ENCODE measurements at regions not wholly inside any gene's neighbourhood (a gene's known extent, or its start where the extent isn't known, plus 50 kb on each side); places are given as distances from the start of the nearest gene placed in this dataset.
"Not testable (repeated sequence)": the region's sequence is repeated elsewhere in the genome, so short reads cannot be mapped to it uniquely, and the experiment has no call there.

DNA sequence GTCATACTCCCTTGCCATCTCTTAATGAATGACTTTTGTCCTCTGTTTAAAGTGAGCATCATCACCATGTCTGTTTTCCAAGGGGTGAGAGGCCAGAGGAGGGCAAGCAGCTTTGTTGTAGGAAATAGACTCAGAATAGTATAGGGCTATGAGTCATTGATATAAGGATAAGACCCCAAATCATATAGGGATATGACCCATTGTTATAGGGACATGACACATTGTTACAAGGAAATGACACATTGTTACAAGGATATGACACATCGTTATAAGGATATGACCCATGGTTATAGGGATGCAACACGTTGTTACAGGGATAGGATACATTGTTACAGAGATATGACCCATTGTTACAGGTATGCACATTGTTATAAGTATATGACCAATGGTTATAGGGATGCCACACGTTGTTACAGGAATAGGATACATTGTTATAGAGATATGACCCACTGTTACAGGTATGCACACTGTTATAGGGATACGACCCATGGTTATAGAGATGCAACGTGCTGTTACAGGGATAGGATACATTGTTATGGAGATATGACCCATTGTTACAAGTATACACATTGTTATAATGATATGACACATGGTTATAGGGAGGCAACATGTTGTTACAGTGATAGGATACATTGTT lies 311.1 kb upstream of the ADARB2 start:
- DNase-seq: no peak

- DNase-seq: no peak
Measured at GRCh38 chr10:2047679-2048078, 310.4 kb upstream of the ADARB2 start.

DNA sequence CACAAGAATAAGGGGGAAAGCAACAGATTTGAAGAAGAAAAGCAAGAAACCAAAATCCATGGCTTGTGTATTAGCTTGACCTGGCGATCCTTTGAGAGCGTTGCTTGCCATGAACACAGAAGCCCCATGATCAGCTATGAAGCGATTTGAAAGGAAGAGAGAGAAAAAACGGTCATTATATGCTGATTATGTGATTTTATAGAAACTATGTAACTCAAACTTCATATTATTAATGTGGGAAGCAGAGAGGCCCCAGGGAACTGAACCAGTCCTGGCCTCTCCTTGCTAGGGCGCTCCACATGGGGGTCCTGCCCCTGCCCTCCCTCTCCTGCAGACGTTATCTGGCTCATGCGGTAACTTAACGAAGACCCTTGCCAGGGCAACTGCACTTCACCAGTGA lies 306.1 kb upstream of the ADARB2 start:
- DNase-seq: no peak

GRCh38 chr10:2038036-2038435 lies 300.7 kb upstream of the ADARB2 start:
- DNase-seq: no peak

GRCh38 chr10:2037246-2037645 lies 299.9 kb upstream of the ADARB2 start:
- DNase-seq: no peak

- DNase-seq: no peak
Measured at GRCh38 chr10:2036209-2036608, 298.9 kb upstream of the ADARB2 start.

- DNase-seq: no peak
Measured at GRCh38 chr10:2030046-2030445, 292.7 kb upstream of the ADARB2 start.

DNA sequence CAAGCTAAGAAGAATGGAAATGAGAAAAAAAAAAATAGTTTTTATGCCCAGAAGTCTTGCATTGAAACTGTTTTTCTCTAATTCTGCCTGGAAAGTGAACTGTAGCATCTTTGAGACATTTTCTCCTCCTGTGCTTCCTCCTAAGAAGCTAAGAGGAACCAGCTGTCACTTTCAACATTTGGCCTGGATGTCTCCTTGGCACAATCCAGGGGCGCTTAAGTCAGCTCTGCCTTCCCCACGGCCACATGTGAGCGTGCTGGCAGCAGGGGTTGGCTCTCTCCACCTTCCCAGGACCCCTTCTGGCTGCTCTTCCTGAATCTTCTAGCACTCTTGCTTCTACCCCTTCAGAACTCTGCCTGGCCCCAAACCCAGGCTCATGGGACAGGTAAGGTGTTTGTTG lies 289.6 kb upstream of the ADARB2 start:
- DNase-seq: no peak

DNA sequence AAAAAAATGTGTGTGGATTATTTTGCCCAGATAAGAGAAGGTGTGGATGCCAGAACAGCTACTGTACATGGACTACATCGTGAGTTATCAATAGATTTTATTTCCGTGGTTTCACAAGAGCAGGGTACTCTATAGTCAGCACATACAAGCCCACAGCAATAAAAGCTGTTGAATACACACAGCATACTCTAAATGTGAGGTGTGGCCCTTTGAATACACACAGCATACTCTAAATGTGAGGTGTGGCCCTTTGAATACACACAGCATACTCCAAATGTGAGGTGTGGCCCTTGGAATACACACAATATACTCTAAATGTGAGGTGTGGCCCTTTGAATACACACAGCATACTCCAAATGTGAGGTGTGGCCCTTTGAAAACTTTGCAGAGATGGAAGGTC lies 287.4 kb upstream of the ADARB2 start:
- DNase-seq: not testable (repeated sequence)

GRCh38 chr10:2023687-2024086 lies 286.4 kb upstream of the ADARB2 start:
- no peak for DNase-seq

DNA sequence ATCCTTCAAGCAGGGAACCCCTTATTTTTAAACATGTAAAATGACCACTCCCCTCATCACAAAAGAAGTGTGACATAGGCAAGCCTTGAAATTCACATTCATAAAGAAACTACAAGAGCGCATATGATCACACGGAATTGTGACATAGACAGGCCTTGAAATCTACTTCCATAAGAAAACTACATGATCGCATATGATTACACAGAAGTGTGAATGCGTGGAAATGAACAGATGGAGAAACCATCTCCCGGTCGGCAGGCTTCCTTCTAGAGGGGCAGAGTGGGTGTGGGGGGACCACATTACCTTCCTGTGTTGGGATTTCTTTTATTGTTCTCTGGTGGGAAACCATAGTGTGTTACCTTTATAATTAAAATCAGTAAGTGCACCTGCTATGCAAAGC lies 285.1 kb upstream of the ADARB2 start:
- no peak for DNase-seq

- DNase-seq: no peak
Measured at GRCh38 chr10:2020836-2021235, 283.5 kb upstream of the ADARB2 start.

- DNase-seq: no peak
Measured at GRCh38 chr10:2019803-2020202, 282.5 kb upstream of the ADARB2 start.

DNA sequence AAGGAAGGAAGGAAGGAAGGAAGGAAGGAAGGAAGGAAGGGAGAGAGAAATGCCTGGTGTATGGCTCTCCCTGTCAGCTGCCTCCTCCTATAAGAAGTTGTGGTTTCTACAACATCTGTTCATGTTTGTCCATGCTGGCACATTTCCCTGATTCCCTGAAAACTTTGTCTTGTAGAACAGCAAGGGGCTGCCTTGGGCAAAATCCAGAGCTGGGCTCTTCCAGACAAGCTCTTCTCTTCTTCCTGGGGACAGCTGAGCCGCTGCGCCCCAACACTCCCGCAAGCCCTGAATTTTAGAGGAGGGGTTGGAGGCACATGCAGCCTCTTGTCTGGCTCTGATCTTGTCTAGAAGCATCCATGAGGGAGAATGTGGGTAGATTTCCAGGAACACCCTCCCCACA lies 282.0 kb upstream of the ADARB2 start:
- no peak for DNase-seq

DNA sequence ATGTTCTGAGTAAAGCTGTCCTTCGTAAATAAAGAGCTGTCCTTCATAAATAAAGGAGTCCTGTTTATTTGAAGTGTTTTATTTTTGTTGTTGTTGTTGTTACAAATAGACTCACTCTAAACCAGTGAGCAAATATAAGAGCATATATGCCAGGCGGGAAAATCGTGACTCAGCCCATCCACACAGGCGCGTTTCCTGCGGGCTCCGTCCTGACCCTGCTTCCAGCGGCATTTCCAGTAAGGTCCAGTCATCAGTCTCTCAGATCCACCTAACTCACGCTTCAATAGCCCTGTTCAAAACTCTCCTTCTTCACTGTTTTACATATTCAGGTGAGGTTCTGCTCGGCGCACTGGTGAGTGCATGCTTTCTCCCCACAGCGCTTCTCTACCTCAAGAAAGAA lies 277.2 kb upstream of the ADARB2 start:
- DNase-seq: no peak

- no peak for DNase-seq
Measured at GRCh38 chr10:2012209-2012608, 274.9 kb upstream of the ADARB2 start.

- no peak for DNase-seq
Measured at GRCh38 chr10:2011106-2011716, 273.9 kb upstream of the ADARB2 start.

DNA sequence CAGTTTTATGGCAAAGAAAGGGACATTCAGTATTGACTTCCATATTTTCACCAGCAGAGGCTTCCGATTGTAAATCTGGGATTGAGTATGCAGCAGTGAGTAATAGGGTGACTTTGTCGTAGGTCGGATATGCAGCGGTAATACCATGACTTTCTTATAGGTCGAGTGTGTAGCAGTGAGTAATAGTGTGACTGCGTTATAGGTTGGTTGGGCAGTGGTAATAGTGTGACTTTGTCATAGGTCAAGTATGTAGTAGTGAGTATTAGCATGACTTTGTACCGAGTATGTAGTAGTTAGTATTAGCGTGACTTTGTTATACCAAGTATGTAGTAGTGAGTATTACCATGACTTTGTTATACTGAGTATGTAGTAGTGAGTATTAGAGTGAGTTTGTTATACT lies 268.2 kb upstream of the ADARB2 start:
- no peak for DNase-seq

DNA sequence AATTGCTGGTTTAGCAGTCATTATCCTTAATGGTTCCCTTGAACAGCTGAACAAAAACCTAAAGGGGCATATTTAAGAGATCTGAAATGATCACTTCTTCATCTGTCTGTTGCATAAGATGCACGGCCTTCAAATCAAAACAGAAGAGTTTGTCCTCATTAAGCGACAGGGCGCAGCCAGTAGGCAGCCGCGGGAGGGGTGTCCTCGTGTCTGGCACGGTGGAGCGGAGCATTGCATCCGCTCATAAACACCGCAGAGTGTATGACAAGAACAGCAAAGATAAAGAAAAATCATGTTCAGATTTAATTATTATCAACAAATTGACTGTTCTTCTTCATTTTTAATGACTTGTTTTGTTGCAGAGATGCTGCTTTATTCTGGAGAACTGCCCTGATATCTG lies 255.6 kb upstream of the ADARB2 start:
- DNase-seq: no peak

- no peak for DNase-seq
Measured at GRCh38 chr10:1989090-1989489, 251.8 kb upstream of the ADARB2 start.

DNA sequence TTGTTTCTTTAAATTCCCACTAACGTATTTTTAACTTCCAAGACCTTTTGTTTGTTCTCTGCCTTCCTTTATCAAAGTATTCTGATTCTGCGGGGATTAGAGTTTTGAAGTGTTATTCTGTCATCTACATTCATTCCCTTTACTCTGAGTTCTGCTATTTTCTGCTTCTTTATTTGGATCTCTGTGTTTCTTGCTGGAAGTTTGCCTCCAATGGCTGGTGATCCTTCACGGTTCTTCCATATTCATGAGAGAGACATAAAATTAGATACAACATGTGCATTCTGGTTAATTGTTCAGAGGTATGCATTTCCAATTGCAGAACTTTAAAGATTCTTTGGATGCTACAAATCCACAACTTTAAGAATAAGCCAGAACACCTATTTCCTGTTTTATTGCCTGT lies 244.7 kb upstream of the ADARB2 start:
- DNase-seq: no peak

- no peak for DNase-seq
Measured at GRCh38 chr10:1980459-1980858, 243.1 kb upstream of the ADARB2 start.

DNA sequence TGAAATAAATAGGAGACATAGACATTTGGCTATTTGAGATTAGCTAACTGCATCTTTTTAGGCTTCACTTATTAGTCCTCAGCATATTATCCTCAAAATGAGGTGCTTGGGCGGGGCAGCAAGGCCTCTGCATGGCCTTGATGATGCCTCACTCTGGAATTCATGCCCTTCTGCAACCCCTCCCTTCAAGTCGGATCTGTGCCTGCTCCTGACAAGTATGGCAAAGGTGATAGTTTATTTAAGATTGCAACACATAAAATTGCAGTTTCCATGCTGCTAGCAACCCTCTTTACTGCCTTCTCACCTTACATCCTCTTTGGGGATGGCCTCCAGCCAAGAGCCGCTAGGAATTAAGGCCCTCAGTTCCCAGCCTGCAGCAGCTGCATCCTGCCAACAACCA lies 241.3 kb upstream of the ADARB2 start:
- DNase-seq: no peak

- DNase-seq: no peak
Measured at GRCh38 chr10:1977461-1977860, 240.1 kb upstream of the ADARB2 start.

GRCh38 chr10:1972406-1972805 lies 235.1 kb upstream of the ADARB2 start:
- no peak for DNase-seq

Data from NCI-H187 treated with DMSO at 0.1 percent for 48 hours (cell line).